HEK293T (cell line): ENCODE measurements at regions not wholly inside any gene's neighbourhood (a gene's known extent, or its start where the extent isn't known, plus 50 kb on each side); places are given as distances from the start of the nearest gene placed in this dataset.

Experiments used
- CTCF ChIA-PET: fragments of 350-600 bp; formaldehyde crosslinking; extraction: SDS; loops from one replicate; lab custom pipeline; 2021; ENCODE audit warnings: antibody characterized with exemption, inconsistent platforms; lab: Yijun Ruan, JAX
- POLR2A ChIA-PET: fragments of 350-600 bp; formaldehyde crosslinking; extraction: SDS; loops from one replicate; lab custom pipeline; 2020; ENCODE audit warnings: antibody characterized with exemption, inconsistent platforms; lab: Yijun Ruan, JAX
- DNase-seq: peaks from one replicate; pipeline ENCODE4 v3.0.0; 2012; ENCODE audit warnings: mixed read lengths; ENCODE audit errors: extremely low spot score
- ARNT ChIP-seq: fragments of 450-650 bp; IDR thresholded peaks from 2 replicates; pipeline ENCODE4 v1.6.1; 2017; ENCODE audit warnings: mild to moderate bottlenecking
- BHLHE40 ChIP-seq: fragments of 450-650 bp; IDR thresholded peaks from 2 replicates; pipeline ENCODE4 v1.6.1; 2016; ENCODE audit warnings: mild to moderate bottlenecking, moderate library complexity, borderline replicate concordance
- CTBP1 ChIP-seq: fragments of 450-650 bp; IDR thresholded peaks from 2 replicates; pipeline ENCODE4 v1.6.1; 2016; ENCODE audit warnings: borderline replicate concordance
- ELF4 ChIP-seq: fragments of 450-650 bp; IDR thresholded peaks from 2 replicates; pipeline ENCODE4 v1.6.1; 2017; ENCODE audit warnings: antibody characterized with exemption
- FOXA1 ChIP-seq: fragments of 450-650 bp; IDR thresholded peaks from 2 replicates; pipeline ENCODE4 v1.6.1; 2016; ENCODE audit warnings: mild to moderate bottlenecking
- FOXK2 ChIP-seq: fragments of 450-650 bp; IDR thresholded peaks from 2 replicates; pipeline ENCODE4 v1.6.1; 2016; ENCODE audit warnings: mild to moderate bottlenecking
- FOXM1 ChIP-seq: fragments of 450-650 bp; IDR thresholded peaks from 2 replicates; pipeline ENCODE4 v1.6.1; 2017; ENCODE audit warnings: mild to moderate bottlenecking, borderline replicate concordance
- HDGF ChIP-seq: fragments of 450-650 bp; IDR thresholded peaks from 2 replicates; pipeline ENCODE4 v1.6.1; 2017; ENCODE audit warnings: antibody characterized with exemption, borderline replicate concordance
- L3MBTL2 ChIP-seq: fragments of 450-650 bp; conservative IDR thresholded peaks from 2 replicates; pipeline ENCODE4 v1.6.1; 2016; ENCODE audit warnings: mild to moderate bottlenecking
- LEF1 ChIP-seq: fragments of 450-650 bp; IDR thresholded peaks from 2 replicates; pipeline ENCODE4 v1.6.1; 2017; ENCODE audit warnings: mild to moderate bottlenecking, borderline replicate concordance
- NFRKB ChIP-seq: fragments of 450-650 bp; IDR thresholded peaks from 2 replicates; pipeline ENCODE4 v1.6.1; 2016; ENCODE audit warnings: mild to moderate bottlenecking, moderate library complexity
- SP1 ChIP-seq: fragments of 450-650 bp; IDR thresholded peaks from 2 replicates; pipeline ENCODE4 v1.6.1; 2017
- SUZ12 ChIP-seq: fragments of 450-650 bp; IDR thresholded peaks from 2 replicates; pipeline ENCODE4 v1.6.1; 2016; ENCODE audit warnings: mild to moderate bottlenecking
- TARDBP ChIP-seq: fragments of 450-650 bp; IDR thresholded peaks from 2 replicates; pipeline ENCODE4 v1.6.1; 2016
- ZNF384 ChIP-seq: fragments of 450-650 bp; IDR thresholded peaks from 2 replicates; pipeline ENCODE4 v1.6.1; 2016
- TF ChIP-seq, protein P1 (sequence below): fragments of 450-650 bp; IDR thresholded peaks from 2 replicates; pipeline ENCODE4 v1.6.1; 2016

GRCh38 chr3:182683858-182684257 is 109.4 kb upstream of the ATP11B start:
- POLR2A ChIA-PET: no interaction called here
- DNase-seq: no peak
- CTCF ChIA-PET: interaction anchor here (0.8 to 1.0 kb wide), 2 partner anchors 24 to 65 kb away, joined by 4 read pairs; no protein-coding TSS in a partner anchor
- TF ChIP-seq FOXA1: no peak
- TF ChIP-seq BHLHE40: no peak
- no peak for TF ChIP-seq LEF1
- no peak for TF ChIP-seq CTBP1
- TF ChIP-seq ARNT: no peak
- no peak for TF ChIP-seq NFRKB
- no peak for TF ChIP-seq ELF4
- TF ChIP-seq TARDBP: no peak
- TF ChIP-seq SP1: no peak
- TF ChIP-seq ZNF384: no peak
- TF ChIP-seq SUZ12: no peak
- TF ChIP-seq, protein P1, sequence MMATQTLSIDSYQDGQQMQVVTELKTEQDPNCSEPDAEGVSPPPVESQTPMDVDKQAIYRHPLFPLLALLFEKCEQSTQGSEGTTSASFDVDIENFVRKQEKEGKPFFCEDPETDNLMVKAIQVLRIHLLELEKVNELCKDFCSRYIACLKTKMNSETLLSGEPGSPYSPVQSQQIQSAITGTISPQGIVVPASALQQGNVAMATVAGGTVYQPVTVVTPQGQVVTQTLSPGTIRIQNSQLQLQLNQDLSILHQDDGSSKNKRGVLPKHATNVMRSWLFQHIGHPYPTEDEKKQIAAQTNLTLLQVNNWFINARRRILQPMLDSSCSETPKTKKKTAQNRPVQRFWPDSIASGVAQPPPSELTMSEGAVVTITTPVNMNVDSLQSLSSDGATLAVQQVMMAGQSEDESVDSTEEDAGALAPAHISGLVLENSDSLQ: no peak
- TF ChIP-seq L3MBTL2: no peak
- no peak for TF ChIP-seq FOXM1
- TF ChIP-seq HDGF: no peak
- TF ChIP-seq FOXK2: no peak

DNA sequence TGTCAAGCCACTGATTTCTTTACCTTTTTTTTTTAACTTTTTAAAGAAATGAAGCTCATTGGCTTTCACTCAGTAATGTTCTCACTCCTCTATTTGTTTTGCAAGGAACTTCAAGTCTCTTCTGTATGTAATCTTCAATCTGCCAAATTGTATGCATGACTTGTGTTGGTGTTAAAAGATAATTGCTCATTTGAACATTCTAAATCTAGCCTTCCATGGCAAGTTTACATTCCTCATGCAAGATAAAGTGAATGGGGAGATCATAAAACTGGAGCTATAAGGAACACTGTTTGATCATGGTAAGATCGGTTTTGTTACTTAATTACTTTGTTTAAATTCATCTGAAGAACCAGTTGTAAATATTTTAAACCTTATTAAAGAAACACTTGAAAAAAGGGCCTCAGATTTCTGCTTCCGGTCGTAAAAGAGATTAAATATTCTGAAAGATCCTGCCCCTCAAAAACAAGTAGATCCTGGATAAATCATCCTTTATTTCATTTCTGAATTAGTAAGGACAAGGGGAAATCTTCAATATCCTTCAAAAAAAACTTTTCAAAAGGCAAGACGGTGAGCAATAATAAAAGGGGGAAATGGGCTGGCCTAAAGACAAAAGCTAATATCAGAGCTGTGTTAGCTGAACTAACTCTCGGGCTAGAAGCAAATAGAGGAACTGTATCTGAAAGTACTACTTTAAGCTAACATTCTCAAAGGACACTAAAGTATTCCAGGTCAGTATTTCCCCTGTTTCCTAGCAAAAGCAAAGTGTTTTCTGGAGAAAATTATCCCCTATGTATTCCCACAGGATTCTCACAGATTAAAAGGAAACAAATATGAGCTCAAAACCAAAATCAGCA is 107.0 kb upstream of the ATP11B start:
- ChIA-PET CTCF (interaction anchor here (0.6 to 0.8 kb wide), 2 partner anchors 428 to 1880 kb away, joined by 3 read pairs; no protein-coding TSS in a partner anchor), POLR2A (no interaction called here)
- TF ChIP-seq ARNT (no peak), NFRKB (no peak), SP1 (no peak), HDGF (no peak), ELF4 (no peak), ZNF384 (no peak), SUZ12 (no peak), FOXK2 (no peak), FOXA1 (no peak), TARDBP (no peak), BHLHE40 (no peak), FOXM1 (no peak), L3MBTL2 (no peak), LEF1 (no peak), CTBP1 (no peak)
- TF ChIP-seq, protein P1: no peak
- no peak for DNase-seq

DNA sequence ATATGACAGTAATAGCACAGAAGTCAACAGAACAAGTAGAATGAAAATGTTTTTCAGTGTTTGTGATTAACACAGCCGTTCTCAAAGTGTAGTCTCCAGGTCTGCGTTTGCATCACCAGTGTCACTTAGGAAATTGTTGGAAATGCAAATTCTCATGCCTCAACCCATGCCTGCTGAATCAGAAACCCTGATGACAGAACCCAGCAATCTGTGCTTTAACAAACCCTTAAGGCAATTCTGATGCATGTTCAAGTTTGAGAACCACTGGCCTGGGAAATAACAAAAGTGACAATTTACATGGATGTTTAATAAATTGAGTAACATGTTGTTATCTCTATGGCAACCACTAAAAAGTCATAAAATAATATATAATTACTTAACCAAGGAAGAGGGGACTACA is 103.1 kb upstream of the ATP11B start:
- POLR2A ChIA-PET: no interaction called here
- CTCF ChIA-PET: no interaction called here
- no peak for TF ChIP-seq FOXA1
- TF ChIP-seq CTBP1: no peak
- TF ChIP-seq FOXM1: no peak
- TF ChIP-seq TARDBP: no peak
- no peak for TF ChIP-seq ELF4
- TF ChIP-seq NFRKB: no peak
- no peak for TF ChIP-seq FOXK2
- no peak for DNase-seq

DNA sequence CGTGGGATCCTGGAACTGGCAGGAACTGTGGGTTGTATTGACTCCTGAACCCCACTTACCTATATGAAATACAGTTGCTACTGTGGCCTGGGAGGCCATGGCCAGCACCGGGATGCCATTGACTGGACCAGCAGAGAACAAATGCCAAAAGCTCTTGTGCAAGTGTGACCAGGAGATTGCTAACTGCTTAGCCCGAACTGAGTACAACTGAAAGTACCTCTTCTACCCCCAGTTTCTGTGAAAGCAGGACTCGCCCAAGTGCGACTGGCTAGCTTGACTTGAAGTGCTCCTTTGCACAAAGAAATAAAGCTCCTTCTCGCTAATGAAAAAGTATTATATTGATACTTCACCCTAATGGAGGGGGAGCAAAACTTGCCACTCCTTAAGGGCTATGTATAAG is 101.3 kb upstream of the ATP11B start:
- CTCF ChIA-PET: no interaction called here
- TF ChIP-seq FOXA1 (no peak), ELF4 (no peak), TARDBP (no peak), NFRKB (no peak), CTBP1 (no peak), LEF1 (no peak), BHLHE40 (no peak), ARNT (no peak), L3MBTL2 (no peak), ZNF384 (no peak), SUZ12 (no peak), SP1 (no peak), HDGF (no peak), FOXM1 (no peak), FOXK2 (no peak)
- TF ChIP-seq, protein P1: no peak
- POLR2A ChIA-PET: interaction anchor here (1.0 kb wide), 1 partner anchor 242 kb away, joined by 4 read pairs; no protein-coding TSS in a partner anchor
- no peak for DNase-seq

- ChIA-PET CTCF (no interaction called here), POLR2A (interaction anchor here (1.0 kb wide), 1 partner anchor 243 kb away, joined by 4 read pairs; no protein-coding TSS in a partner anchor)
- DNase-seq: no peak
- no peak for TF ChIP-seq ARNT
- TF ChIP-seq FOXM1: no peak
- TF ChIP-seq CTBP1: no peak
- no peak for TF ChIP-seq ELF4
- TF ChIP-seq, protein P1: no peak
- TF ChIP-seq TARDBP: no peak
- no peak for TF ChIP-seq SP1
- no peak for TF ChIP-seq L3MBTL2
- no peak for TF ChIP-seq HDGF
- TF ChIP-seq ZNF384: no peak
- no peak for TF ChIP-seq SUZ12
- no peak for TF ChIP-seq FOXA1
These were observed 100.6 kb upstream of the ATP11B start for GRCh38 chr3:182692695-182693094.
